ENCODE measurements at regions not wholly inside any gene's neighbourhood (a gene's known extent, or its start where the extent isn't known, plus 50 kb on each side); places are given as distances from the start of the nearest gene placed in this dataset.

- TF ChIP-seq, protein P1, sequence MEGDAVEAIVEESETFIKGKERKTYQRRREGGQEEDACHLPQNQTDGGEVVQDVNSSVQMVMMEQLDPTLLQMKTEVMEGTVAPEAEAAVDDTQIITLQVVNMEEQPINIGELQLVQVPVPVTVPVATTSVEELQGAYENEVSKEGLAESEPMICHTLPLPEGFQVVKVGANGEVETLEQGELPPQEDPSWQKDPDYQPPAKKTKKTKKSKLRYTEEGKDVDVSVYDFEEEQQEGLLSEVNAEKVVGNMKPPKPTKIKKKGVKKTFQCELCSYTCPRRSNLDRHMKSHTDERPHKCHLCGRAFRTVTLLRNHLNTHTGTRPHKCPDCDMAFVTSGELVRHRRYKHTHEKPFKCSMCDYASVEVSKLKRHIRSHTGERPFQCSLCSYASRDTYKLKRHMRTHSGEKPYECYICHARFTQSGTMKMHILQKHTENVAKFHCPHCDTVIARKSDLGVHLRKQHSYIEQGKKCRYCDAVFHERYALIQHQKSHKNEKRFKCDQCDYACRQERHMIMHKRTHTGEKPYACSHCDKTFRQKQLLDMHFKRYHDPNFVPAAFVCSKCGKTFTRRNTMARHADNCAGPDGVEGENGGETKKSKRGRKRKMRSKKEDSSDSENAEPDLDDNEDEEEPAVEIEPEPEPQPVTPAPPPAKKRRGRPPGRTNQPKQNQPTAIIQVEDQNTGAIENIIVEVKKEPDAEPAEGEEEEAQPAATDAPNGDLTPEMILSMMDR (IDR thresholded peaks at IDR 0.05) = no peak
- no peak for ATAC-seq (ENCODE audit: low FRiP score)
- DNase-seq (ENCODE audit: low spot score) = no peak
Observed at GRCh38 chr6:33923857-33924514, 120.2 kb upstream of the MLN start.

DNA sequence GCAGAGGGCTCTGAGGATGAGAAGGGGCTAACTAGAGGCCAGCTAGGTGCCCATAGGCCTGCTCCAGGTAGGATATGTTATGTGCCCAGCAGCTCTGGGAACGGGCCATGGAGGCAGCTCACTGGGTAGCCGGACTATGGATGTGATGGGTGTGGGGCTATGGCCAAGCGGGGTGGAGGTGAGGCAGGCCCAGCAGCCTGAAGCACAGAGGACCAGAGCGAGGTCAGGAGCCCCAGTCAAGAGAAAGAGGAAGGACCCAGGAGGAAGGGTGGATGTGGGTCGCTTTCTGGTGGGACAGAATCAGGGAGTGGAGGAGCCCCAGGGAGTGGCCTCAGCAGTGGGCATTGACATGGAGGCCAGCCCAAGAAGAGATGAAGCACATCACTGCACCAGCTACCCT lies 117.9 kb upstream of the MLN start:
- ATAC-seq (ENCODE audit: low FRiP score) (no peak), DNase-seq (ENCODE audit: low spot score) (no peak)
- TF ChIP-seq, protein P1 (IDR thresholded peaks at IDR 0.05) = no peak

- DNase-seq (ENCODE audit: low spot score) (no peak), ATAC-seq (ENCODE audit: low FRiP score) (peak; percentile 27)
- TF ChIP-seq, protein P1 (IDR thresholded peaks at IDR 0.05) = no peak
Observed at GRCh38 chr6:33918175-33918695, 114.4 kb upstream of the MLN start.

DNA sequence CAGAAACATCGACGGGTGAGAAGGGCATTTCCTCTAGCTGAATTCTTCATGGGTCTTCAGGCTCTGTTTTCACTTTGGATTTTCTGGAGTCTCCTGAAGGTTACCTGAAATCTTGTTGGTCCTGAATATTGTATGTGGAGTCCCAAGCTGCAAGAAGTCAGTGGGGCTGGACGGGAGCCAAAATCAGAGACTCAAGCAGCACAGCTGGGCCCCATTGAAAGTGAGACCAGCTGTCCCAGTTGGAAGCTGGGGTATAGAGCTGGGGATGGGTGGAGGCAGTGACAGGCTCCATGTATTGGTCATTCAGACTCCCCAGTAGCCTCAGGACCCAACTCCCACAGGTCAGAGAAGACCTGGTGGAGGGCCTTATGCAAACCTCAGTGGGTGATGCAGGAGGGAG lies 111.3 kb upstream of the MLN start:
- ATAC-seq (ENCODE audit: low FRiP score) = no peak
- no peak for DNase-seq (ENCODE audit: low spot score)
- TF ChIP-seq, protein P1 (IDR thresholded peaks at IDR 0.05) = no peak

GRCh38 chr6:33914645-33915044 lies 110.8 kb upstream of the MLN start:
- no peak for DNase-seq (ENCODE audit: low spot score)
- TF ChIP-seq, protein P1 (IDR thresholded peaks at IDR 0.05) = no peak
- ATAC-seq (ENCODE audit: low FRiP score) = no peak

DNA sequence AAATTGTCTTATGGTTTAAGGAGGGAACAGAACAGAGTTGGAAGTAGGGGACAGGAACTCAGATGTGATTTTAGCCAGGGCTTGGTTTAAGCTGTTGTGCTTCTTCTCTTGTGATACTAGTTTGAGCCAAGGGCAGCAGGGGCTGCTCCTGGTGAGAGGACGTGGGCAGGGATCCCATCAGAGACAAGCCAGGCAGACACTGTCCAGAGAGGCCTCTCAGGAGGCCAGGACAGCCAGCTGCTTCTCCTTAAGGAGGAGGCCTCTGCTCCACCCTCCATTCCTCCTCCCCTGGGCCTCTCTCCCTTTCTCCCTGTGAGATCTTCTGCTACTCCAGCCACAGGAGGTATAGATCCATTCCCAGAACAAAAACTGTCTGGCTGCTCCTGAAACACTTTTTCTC lies 108.4 kb upstream of the MLN start:
- ATAC-seq (ENCODE audit: low FRiP score) (no peak), DNase-seq (ENCODE audit: low spot score) (no peak)
- TF ChIP-seq, protein P1 (IDR thresholded peaks at IDR 0.05) = no peak

GRCh38 chr6:33911488-33911887 lies 107.7 kb upstream of the MLN start:
- ATAC-seq (ENCODE audit: low FRiP score) (no peak), DNase-seq (ENCODE audit: low spot score) (no peak)
- TF ChIP-seq, protein P1 (IDR thresholded peaks at IDR 0.05) = no peak
